Jurkat, Clone E6-1 (cell line): ENCODE measurements at regions not wholly inside any gene's neighbourhood (a gene's known extent, or its start where the extent isn't known, plus 50 kb on each side); places are given as distances from the start of the nearest gene placed in this dataset.
"Not testable (repeated sequence)": the region's sequence is repeated elsewhere in the genome, so short reads cannot be mapped to it uniquely, and the experiment has no call there.

Source experiments
- DNase-seq: peaks from one replicate; pipeline ENCODE4 v3.0.0-alpha.2; 2011; ENCODE audit warnings: low read depth, low spot score
- H3K4me3 ChIP-seq: 2 replicates; pipeline ENCODE4 v1.5.1; 2011; ENCODE audit warnings: mild to moderate bottlenecking, low read length, control low read depth, moderate library complexity

- no peak overlapping the region for H3K4me3 ChIP-seq
- no peak for DNase-seq
Observed at GRCh38 chr2:220377482-220378155, 750.2 kb downstream of the SLC4A3 start.

DNA sequence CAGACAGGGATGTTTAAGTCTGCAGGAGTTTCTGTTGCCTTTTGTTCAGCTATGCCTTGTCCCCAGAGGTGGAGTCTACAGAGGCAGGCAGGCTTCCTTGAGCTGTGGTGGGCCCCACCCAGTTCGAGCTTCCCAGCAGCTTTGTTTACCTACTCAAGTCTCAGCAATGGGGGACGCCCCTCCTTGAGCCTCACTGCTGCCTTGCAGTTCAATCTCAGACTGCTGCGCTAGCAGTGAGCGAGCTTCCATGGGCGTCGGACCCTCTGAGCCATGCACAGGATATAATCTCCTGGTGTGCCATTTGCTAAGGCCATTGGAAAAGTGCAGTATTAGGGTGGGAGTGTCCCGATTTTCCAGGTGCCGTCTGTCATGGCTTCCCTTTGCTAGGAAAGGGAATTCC is 760.3 kb downstream of the SLC4A3 start:
- H3K4me3 ChIP-seq, DNase-seq: not testable (repeated sequence)

DNA sequence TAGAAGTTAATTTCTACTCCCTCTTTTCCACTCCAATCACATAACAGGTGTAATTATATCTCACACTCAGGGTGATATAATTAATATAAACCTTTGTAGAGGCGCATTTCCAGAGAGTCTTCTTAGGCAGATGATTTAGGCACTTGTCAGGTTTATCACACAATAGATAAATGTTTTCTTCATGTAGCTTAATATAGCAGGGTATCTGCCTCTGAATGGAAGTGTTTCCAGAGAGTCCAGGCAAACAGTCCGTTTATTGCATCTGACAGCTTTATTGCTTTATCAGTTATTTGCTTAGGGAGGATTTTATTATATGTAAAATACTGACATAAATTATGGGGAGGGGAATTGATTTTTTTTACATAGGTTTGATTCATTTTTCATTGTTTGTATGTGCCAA is 766.3 kb downstream of the SLC4A3 start:
- H3K4me3 ChIP-seq = no peak overlapping the region
- DNase-seq = no peak

- H3K4me3 ChIP-seq = no peak overlapping the region
- peak; percentile 14 for DNase-seq
Observed at GRCh38 chr2:220394433-220394832, 767.0 kb downstream of the SLC4A3 start.

- H3K4me3 ChIP-seq = no peak overlapping the region
- no peak for DNase-seq
Observed at GRCh38 chr2:220396287-220396686, 768.9 kb downstream of the SLC4A3 start.

GRCh38 chr2:220410296-220410695 is 782.9 kb downstream of the SLC4A3 start:
- no peak for DNase-seq
- no peak overlapping the region for H3K4me3 ChIP-seq

GRCh38 chr2:220417503-220417902 is 790.1 kb downstream of the SLC4A3 start:
- DNase-seq = no peak
- no peak overlapping the region for H3K4me3 ChIP-seq

DNA sequence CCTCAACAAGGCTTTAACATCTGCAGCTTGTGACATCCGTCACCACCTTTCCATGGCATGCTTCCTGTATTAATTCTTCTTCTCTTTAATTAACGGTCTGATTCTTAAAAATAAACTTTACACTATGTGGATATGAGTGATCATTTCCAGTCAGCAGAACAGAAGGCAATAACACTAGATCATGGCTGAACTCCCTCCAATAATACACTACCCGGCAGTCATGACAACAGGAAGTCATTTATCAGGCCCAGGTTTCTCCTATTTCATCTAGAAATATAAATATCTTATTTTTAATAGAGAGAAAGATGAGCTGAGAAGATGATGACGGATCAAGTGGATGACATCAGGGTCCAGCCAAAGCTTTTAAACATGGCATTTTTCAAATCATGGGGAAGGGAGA is 792.2 kb downstream of the SLC4A3 start:
- DNase-seq = no peak
- H3K4me3 ChIP-seq = no peak overlapping the region

DNA sequence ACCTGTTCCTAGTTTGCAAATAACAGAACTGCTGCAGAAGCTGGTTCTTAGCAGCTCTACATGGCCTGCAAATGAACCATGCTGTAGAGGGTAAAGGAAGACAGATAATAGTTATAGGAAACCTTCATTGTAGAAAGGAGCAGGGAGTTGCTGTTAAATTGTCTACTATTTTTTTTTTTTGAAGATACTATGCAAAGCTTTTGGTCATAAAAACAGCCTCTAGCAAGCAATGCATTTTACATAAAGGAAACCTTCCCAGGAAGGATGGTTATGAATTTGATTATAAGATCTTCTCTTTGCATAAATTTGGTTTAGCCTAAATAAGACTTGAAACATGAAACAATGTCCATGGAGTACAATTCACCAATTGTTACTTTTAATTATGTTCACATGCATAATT is 793.4 kb downstream of the SLC4A3 start:
- DNase-seq = no peak
- no peak overlapping the region for H3K4me3 ChIP-seq

- no peak for DNase-seq
- H3K4me3 ChIP-seq = no peak overlapping the region
Observed at GRCh38 chr2:220422676-220423075, 795.2 kb downstream of the SLC4A3 start.

DNA sequence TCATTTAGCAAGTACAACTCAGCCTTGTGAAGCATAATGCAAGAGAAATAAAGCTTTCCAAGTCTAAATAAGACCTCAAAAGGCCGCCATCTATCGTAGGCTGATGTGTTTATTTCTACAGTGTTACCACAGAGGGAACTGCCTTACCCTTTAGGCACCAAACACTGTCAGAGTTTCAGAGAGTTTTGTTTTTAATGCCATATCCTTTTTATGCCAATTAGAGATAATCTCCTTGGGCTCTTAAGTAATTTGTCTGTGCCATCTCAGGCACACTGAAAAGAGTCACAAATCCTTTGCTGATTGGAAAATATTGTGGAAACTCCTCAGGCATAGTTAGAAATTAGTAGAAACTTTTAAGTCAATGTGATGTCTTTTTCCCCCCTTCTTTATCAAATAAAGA is 797.1 kb downstream of the SLC4A3 start:
- no peak for DNase-seq
- no peak overlapping the region for H3K4me3 ChIP-seq

- H3K4me3 ChIP-seq = no peak overlapping the region
- no peak for DNase-seq
Observed at GRCh38 chr2:220432645-220433044, 805.2 kb downstream of the SLC4A3 start.

- DNase-seq = no peak
- H3K4me3 ChIP-seq = no peak overlapping the region
Observed at GRCh38 chr2:220433131-220433530, 805.7 kb downstream of the SLC4A3 start.

DNA sequence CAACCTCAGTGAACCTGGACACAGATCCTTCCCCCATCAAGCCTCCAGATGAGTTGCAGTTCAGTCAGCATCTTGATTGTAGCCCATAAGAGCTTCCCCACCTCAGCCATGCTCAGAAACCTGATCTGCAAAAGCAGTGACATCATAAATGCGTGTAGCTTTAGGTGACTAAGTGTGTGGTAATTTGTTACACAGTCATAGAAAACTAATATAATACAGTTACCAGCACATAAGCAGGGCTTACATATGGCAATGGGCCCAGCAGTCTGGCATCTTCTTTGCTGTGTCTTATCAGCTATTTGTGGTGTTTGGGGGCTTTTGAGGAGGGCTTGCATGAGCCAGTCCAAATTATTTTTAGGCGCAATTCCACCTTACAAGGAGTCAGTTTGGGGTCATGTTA is 807.0 kb downstream of the SLC4A3 start:
- no peak for DNase-seq
- no peak overlapping the region for H3K4me3 ChIP-seq

GRCh38 chr2:220437938-220438337 is 810.5 kb downstream of the SLC4A3 start:
- no peak for DNase-seq
- no peak overlapping the region for H3K4me3 ChIP-seq

GRCh38 chr2:220440731-220441130 is 813.3 kb downstream of the SLC4A3 start:
- no peak for DNase-seq
- H3K4me3 ChIP-seq = no peak overlapping the region

DNA sequence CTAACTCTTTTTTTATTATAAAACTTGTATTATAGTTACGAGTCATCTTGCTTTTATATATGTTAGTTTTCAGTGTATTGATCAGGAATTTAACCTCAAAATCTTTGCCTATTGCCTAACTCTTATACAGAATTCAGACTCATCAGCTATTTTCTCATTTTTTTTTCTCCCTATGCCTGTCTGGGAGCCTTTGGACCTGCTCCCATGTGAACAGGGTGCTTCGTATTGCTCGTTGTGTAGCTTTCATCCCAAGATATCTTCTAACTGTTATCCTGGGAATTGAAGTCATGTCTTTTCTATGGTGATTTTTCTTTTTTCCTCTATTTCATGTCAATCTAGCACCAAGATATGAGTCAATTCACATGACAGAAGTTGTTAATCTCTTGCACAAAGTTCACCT is 814.0 kb downstream of the SLC4A3 start:
- no peak overlapping the region for H3K4me3 ChIP-seq
- no peak for DNase-seq

DNA sequence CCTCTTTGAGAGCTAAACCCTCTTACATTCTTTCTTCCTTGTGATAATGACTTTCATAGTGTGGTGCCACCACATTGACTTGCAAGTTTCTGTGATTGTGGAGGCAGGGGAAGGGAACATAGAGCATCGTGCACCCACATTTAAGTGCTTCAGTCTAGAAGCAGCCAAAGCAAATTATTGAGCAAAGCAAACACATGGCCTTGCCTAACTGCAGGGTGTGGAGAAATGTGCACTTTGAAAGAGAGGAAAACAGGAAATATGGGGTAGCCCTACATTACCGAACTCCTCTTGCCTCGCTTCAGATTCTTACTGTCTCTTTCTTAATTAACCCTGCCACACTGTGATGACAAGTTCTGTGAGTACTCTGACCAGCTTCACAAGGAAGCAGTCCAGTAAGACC is 814.6 kb downstream of the SLC4A3 start:
- DNase-seq = no peak
- no peak overlapping the region for H3K4me3 ChIP-seq

- no peak for DNase-seq
- H3K4me3 ChIP-seq = no peak overlapping the region
Observed at GRCh38 chr2:220445429-220446105, 818.1 kb downstream of the SLC4A3 start.

DNA sequence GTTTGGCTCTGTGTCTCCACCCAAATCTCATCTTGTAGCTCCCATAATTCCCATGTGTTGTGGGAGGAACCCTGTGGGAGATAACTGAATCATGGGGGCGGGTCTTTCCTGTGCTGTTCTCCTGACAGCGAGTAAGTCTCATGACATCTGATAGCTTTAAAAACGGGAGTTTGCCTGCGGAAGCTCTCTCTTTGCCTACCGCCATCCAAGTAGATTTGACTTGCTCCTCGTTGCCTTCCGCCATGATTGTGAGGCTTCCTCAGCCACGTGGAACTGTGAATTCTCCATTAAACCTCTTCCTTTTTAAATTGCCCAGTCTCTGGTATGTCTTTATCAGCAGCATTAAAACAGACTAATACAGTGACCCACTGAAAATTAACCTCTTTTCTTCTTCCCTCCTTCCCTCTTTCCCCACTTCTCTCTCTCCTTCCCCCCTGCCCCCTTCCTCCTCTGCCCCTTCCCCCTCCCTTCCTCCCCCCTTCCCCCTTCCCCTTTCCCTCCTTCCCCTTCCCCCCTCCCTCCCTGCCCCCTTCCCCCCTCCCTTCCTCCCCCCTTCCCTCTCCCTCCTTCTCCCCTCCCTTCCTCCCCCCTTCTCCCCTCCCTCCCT is 818.8 kb downstream of the SLC4A3 start:
- no peak for DNase-seq
- H3K4me3 ChIP-seq = no peak overlapping the region

- H3K4me3 ChIP-seq = no peak overlapping the region
- DNase-seq = no peak
Observed at GRCh38 chr2:220450846-220451245, 823.4 kb downstream of the SLC4A3 start.
